Motor neuron (in vitro differentiated cells): ENCODE measurements at regions not wholly inside any gene's neighbourhood (a gene's known extent, or its start where the extent isn't known, plus 50 kb on each side); places are given as distances from the start of the nearest gene placed in this dataset.
"Not testable (repeated sequence)": the region's sequence is repeated elsewhere in the genome, so short reads cannot be mapped to it uniquely, and the experiment has no call there.

Experiments
- ATAC-seq, 8 experiments: fragments of 200-7000 bp; cut with Tn5 transposase; replicated peaks in 6 of 8; 2 replicates each; pipeline ENCODE4 v1.8.0; 2021; ENCODE audit warnings: mild to moderate bottlenecking in 8 of 8, moderate library complexity in 8 of 8
- H3K27ac ChIP-seq, 2 donors: fragments of 250-450 bp; sonication (Bioruptor Pico); 2 replicates each; pipeline ENCODE4 v1.9.0; 2021; ENCODE audit warnings: antibody characterized with exemption in 2 of 2, mild to moderate bottlenecking in 2 of 2, moderate library complexity in 1 of 2
- H3K4me1 ChIP-seq, 2 donors: fragments of 250-450 bp; sonication (Bioruptor Pico); replicated peaks in 1 of 2; 2 replicates each; pipeline ENCODE4 v1.6.1; 2021; ENCODE audit warnings: antibody characterized with exemption in 2 of 2, mild to moderate bottlenecking in 2 of 2, moderate library complexity in 1 of 2
- H3K4me3 ChIP-seq, 5 donors: fragments of 250-450 bp; sonication (Bioruptor Pico); 2 replicates each; pipeline ENCODE4 v1.9.0; 2021; ENCODE audit warnings: antibody characterized with exemption in 5 of 5, mild to moderate bottlenecking in 5 of 5, moderate library complexity in 4 of 5
- WGBS, 10 experiments: fragments of 450-650 bp; shearing (Covaris generic); methylation state at CpG; one replicate each; pipeline ENCODE4 v1.0.0; 2022; 5-methylcytosine and 5-hydroxymethylcytosine counted together
- in situ Hi-C, 9 experiments: fragments of 400-800 bp; cut with MboI; loops; one replicate each; pipeline ENCODE4 v1.15.0; 2021; ENCODE audit warnings: low sequenced_read_pairs in 9 of 9, low pct_unique_long_range_greater_than_20kb in 2 of 9; ENCODE audit not compliant: unreplicated experiment in 9 of 9

GRCh38 chr17:5897275-5897911 is 172.8 kb upstream of the WSCD1 start:
- ATAC-seq = peak in 5 of 8 experiments; percentile 86 to 89 (median 88)

GRCh38 chr17:5897981-5898380 is 172.2 kb upstream of the WSCD1 start:
- H3K27ac ChIP-seq = peak overlapping the region; percentile 38 to 79
- 0 to 89% (median 71%) methylated on average over 1 to 6 of the region's 8 CpGs; no CpG with 5 or more reads in 4 of the 10 experiments for WGBS, 10 experiments
- in situ Hi-C loops, H3K4me3 ChIP-seq, ATAC-seq: not testable (repeated sequence)
- peaks cover 62 to 66% of the 10 kb centered on the region in 2 donors for H3K4me1 ChIP-seq

More at GRCh38 chr17:5897275-5897911, 172.8 kb upstream of the WSCD1 start:
- in situ Hi-C loops = no loop called here
- peaks cover 63 to 66% of the 10 kb centered on the region in 2 donors for H3K4me1 ChIP-seq
- WGBS, 10 experiments = 2 to 14% (median 5%) methylated on average over 1 to 8 of the region's 14 CpGs; no CpG with 5 or more reads in 4 of the 10 experiments
- no peak overlapping the region for H3K4me3 ChIP-seq
- peak overlapping the region; percentile 38 to 79 for H3K27ac ChIP-seq

- ATAC-seq = no peak
- WGBS, 10 experiments = 0 to 100% (median 69%) methylated on average over 1 to 7 of the region's 8 CpGs; no CpG with 5 or more reads in 4 of the 10 experiments
Measured at GRCh38 chr17:5898406-5898805, 171.8 kb upstream of the WSCD1 start.

GRCh38 chr17:5899496-5900195 is 170.5 kb upstream of the WSCD1 start:
- Histone ChIP-seq H3K27ac (no peak overlapping the region), H3K4me3 (no peak overlapping the region), H3K4me1 (peaks cover 47 to 51% of the 10 kb centered on the region in 2 donors)
- no peak for ATAC-seq
- WGBS, 10 experiments = 29 to 100% (median 86%) methylated on average over 1 to 11 of the region's 12 CpGs; no CpG with 5 or more reads in 4 of the 10 experiments
- in situ Hi-C loops = no loop called here

More at GRCh38 chr17:5898406-5898805, 171.8 kb upstream of the WSCD1 start:
- H3K4me3 ChIP-seq = no peak overlapping the region
- H3K27ac ChIP-seq = no peak overlapping the region
- H3K4me1 ChIP-seq = peaks cover 58 to 62% of the 10 kb centered on the region in 2 donors
- in situ Hi-C loops = no loop called here

GRCh38 chr17:5901731-5902130 is 168.4 kb upstream of the WSCD1 start:
- 40 to 100% (median 79%) methylated on average over 1 to 5 of the region's 6 CpGs; no CpG with 5 or more reads in 4 of the 10 experiments for WGBS, 10 experiments
- Histone ChIP-seq H3K27ac (peak overlapping the region; percentile 47 to 49), H3K4me1 (peaks cover 33 to 37% of the 10 kb centered on the region in 2 donors), H3K4me3 (no peak overlapping the region)
- no peak for ATAC-seq
- in situ Hi-C loops = no loop called here

GRCh38 chr17:5902181-5903140 is 167.7 kb upstream of the WSCD1 start:
- Histone ChIP-seq H3K4me1 (peaks cover 27 to 32% of the 10 kb centered on the region in 2 donors), H3K27ac (peak overlapping the region; percentile 47 to 49), H3K4me3 (no peak overlapping the region)
- in situ Hi-C loops = no loop called here
- 0 to 80% (median 31%) methylated on average over 1 to 8 of the region's 19 CpGs; no CpG with 5 or more reads in 1 of the 10 experiments for WGBS, 10 experiments
- peak in 5 of 8 experiments; percentile 73 to 92 (median 89) for ATAC-seq

GRCh38 chr17:5911919-5912318 is 158.3 kb upstream of the WSCD1 start:
- peaks cover 0 to 5% of the 10 kb centered on the region in 2 donors for H3K4me1 ChIP-seq
- in situ Hi-C loops = no loop called here
- 0 to 100% (median 10%) methylated on average over 1 of the region's 1 CpG; no CpG with 5 or more reads in 3 of the 10 experiments for WGBS, 10 experiments
- no peak overlapping the region for H3K27ac ChIP-seq
- no peak for ATAC-seq
- no peak overlapping the region for H3K4me3 ChIP-seq

GRCh38 chr17:5913032-5913531 is 157.1 kb upstream of the WSCD1 start:
- Histone ChIP-seq H3K27ac (no peak overlapping the region), H3K4me1 (peaks cover 0 to 5% of the 10 kb centered on the region in 2 donors), H3K4me3 (no peak overlapping the region)
- WGBS, 10 experiments = 15 to 83% (median 33%) methylated on average over 1 to 5 of the region's 7 CpGs; no CpG with 5 or more reads in 1 of the 10 experiments
- in situ Hi-C loops = no loop called here
- ATAC-seq = peak in 5 of 8 experiments; percentile 41 to 90 (median 65)

GRCh38 chr17:5913641-5914040 is 156.5 kb upstream of the WSCD1 start:
- Histone ChIP-seq H3K4me3 (no peak overlapping the region), H3K4me1 (peaks cover under 1 to 6% of the 10 kb centered on the region in 2 donors), H3K27ac (no peak overlapping the region)
- in situ Hi-C loops = no loop called here
- no peak for ATAC-seq
- WGBS, 10 experiments = 0 to 100% (median 89%) methylated on average over 1 of the region's 1 CpG; no CpG with 5 or more reads in 2 of the 10 experiments

GRCh38 chr17:5915337-5915736 is 154.8 kb upstream of the WSCD1 start:
- no peak overlapping the region for H3K27ac ChIP-seq
- ATAC-seq = no peak
- peaks cover 12 to 20% of the 10 kb centered on the region in 2 donors for H3K4me1 ChIP-seq
- no peak overlapping the region for H3K4me3 ChIP-seq
- in situ Hi-C loops = no loop called here
- WGBS, 10 experiments = 0 to 100% (median 40%) methylated on average over 1 of the region's 2 CpGs; no CpG with 5 or more reads in 6 of the 10 experiments

GRCh38 chr17:5919089-5919488 is 151.1 kb upstream of the WSCD1 start:
- 0 to 50% (median 9%) methylated on average over 1 to 3 of the region's 4 CpGs; no CpG with 5 or more reads in 2 of the 10 experiments for WGBS, 10 experiments
- H3K4me1 ChIP-seq = peaks cover 15 to 24% of the 10 kb centered on the region in 2 donors
- H3K4me3 ChIP-seq = no peak overlapping the region
- in situ Hi-C loops = no loop called here
- H3K27ac ChIP-seq = peak overlapping the region in 1 of 2 donors; percentile 1
- peak in 5 of 8 experiments; percentile 54 to 78 (median 69) for ATAC-seq
